ENCODE measurements at regions not wholly inside any gene's neighbourhood (a gene's known extent, or its start where the extent isn't known, plus 50 kb on each side); places are given as distances from the start of the nearest gene placed in this dataset.

GRCh38 chr6:66065313-66065712 is 358.3 kb upstream of the EYS start:
- TF ChIP-seq CTCF (IDR thresholded peaks at IDR 0.05) = no peak
- no peak for TF ChIP-seq POLR2AphosphoS5 (IDR thresholded peaks at IDR 0.05)
- TF ChIP-seq POLR2A (IDR thresholded peaks at IDR 0.05) = no peak
